ENCODE measurements at regions not wholly inside any gene's neighbourhood (a gene's known extent, or its start where the extent isn't known, plus 50 kb on each side); places are given as distances from the start of the nearest gene placed in this dataset.

- POLR2A ChIA-PET: no interaction called here
- in situ Hi-C loops (cut with MboI): no loop called here
- BruUV-seq (replicated peaks): no TSS peak
- TF ChIP-seq, protein P1, sequence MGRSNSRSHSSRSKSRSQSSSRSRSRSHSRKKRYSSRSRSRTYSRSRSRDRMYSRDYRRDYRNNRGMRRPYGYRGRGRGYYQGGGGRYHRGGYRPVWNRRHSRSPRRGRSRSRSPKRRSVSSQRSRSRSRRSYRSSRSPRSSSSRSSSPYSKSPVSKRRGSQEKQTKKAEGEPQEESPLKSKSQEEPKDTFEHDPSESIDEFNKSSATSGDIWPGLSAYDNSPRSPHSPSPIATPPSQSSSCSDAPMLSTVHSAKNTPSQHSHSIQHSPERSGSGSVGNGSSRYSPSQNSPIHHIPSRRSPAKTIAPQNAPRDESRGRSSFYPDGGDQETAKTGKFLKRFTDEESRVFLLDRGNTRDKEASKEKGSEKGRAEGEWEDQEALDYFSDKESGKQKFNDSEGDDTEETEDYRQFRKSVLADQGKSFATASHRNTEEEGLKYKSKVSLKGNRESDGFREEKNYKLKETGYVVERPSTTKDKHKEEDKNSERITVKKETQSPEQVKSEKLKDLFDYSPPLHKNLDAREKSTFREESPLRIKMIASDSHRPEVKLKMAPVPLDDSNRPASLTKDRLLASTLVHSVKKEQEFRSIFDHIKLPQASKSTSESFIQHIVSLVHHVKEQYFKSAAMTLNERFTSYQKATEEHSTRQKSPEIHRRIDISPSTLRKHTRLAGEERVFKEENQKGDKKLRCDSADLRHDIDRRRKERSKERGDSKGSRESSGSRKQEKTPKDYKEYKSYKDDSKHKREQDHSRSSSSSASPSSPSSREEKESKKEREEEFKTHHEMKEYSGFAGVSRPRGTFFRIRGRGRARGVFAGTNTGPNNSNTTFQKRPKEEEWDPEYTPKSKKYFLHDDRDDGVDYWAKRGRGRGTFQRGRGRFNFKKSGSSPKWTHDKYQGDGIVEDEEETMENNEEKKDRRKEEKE (IDR thresholded peaks at IDR 0.05): no peak
- TF ChIP-seq, protein P2, sequence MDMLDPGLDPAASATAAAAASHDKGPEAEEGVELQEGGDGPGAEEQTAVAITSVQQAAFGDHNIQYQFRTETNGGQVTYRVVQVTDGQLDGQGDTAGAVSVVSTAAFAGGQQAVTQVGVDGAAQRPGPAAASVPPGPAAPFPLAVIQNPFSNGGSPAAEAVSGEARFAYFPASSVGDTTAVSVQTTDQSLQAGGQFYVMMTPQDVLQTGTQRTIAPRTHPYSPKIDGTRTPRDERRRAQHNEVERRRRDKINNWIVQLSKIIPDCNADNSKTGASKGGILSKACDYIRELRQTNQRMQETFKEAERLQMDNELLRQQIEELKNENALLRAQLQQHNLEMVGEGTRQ (IDR thresholded peaks at IDR 0.05; ENCODE audit: borderline replicate concordance, low read depth, low read length): no peak
- no peak for TF ChIP-seq FOS (IDR thresholded peaks at IDR 0.05; ENCODE audit: borderline replicate concordance, extremely low read depth, insufficient read length)
- TF ChIP-seq CHD4 (IDR thresholded peaks at IDR 0.05): no peak
- TF ChIP-seq CEBPB (IDR thresholded peaks at IDR 0.05; ENCODE audit: borderline replicate concordance in 1 of 2, low read depth in 2 of 2, low read length in 2 of 2): no peak
- TF ChIP-seq NRF1 (conservative IDR thresholded peaks at IDR 0.05; ENCODE audit: low read depth, low read length): no peak
- no peak for TF ChIP-seq SREBF2 (IDR thresholded peaks at IDR 0.05; ENCODE audit: low read length)
- TF ChIP-seq IKZF2 (IDR thresholded peaks at IDR 0.05): no peak
- TF ChIP-seq RB1 (IDR thresholded peaks at IDR 0.05; ENCODE audit: borderline replicate concordance): no peak
- no peak for TF ChIP-seq YBX1 (IDR thresholded peaks at IDR 0.05)
- no peak for TF ChIP-seq DPF2 (IDR thresholded peaks at IDR 0.05)
- TF ChIP-seq RCOR1 (conservative IDR thresholded peaks at IDR 0.05; ENCODE audit: low read depth, low read length): no peak
- TF ChIP-seq, protein P3, sequence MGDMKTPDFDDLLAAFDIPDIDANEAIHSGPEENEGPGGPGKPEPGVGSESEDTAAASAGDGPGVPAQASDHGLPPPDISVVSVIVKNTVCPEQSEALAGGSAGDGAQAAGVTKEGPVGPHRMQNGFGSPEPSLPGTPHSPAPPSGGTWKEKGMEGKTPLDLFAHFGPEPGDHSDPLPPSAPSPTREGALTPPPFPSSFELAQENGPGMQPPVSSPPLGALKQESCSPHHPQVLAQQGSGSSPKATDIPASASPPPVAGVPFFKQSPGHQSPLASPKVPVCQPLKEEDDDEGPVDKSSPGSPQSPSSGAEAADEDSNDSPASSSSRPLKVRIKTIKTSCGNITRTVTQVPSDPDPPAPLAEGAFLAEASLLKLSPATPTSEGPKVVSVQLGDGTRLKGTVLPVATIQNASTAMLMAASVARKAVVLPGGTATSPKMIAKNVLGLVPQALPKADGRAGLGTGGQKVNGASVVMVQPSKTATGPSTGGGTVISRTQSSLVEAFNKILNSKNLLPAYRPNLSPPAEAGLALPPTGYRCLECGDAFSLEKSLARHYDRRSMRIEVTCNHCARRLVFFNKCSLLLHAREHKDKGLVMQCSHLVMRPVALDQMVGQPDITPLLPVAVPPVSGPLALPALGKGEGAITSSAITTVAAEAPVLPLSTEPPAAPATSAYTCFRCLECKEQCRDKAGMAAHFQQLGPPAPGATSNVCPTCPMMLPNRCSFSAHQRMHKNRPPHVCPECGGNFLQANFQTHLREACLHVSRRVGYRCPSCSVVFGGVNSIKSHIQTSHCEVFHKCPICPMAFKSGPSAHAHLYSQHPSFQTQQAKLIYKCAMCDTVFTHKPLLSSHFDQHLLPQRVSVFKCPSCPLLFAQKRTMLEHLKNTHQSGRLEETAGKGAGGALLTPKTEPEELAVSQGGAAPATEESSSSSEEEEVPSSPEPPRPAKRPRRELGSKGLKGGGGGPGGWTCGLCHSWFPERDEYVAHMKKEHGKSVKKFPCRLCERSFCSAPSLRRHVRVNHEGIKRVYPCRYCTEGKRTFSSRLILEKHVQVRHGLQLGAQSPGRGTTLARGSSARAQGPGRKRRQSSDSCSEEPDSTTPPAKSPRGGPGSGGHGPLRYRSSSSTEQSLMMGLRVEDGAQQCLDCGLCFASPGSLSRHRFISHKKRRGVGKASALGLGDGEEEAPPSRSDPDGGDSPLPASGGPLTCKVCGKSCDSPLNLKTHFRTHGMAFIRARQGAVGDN (IDR thresholded peaks at IDR 0.05): no peak
- DNase-seq (ENCODE audit: low read depth, low spot score) (no peak), ATAC-seq (no peak), FAIRE-seq (no peak)
- Histone ChIP-seq H3K79me2 (ENCODE audit: control insufficient read depth, insufficient read depth, low read length) (no peaks in the 10 kb centered on the region), H2AFZ (ENCODE audit: control insufficient read depth, low read depth, low read length) (no peak overlapping the region), H3K9ac (ENCODE audit: control insufficient read depth, insufficient read depth, low read length) (no peak overlapping the region), H3K36me3 (ENCODE audit: control insufficient read depth in 2 of 2, insufficient read depth in 2 of 2, low read length in 1 of 2) (no peaks in the 10 kb centered on the region), H3K27ac (ENCODE audit: control insufficient read depth, insufficient read depth) (no peak overlapping the region), H3K4me2 (ENCODE audit: control insufficient read depth, insufficient read depth) (no peak overlapping the region), H4K20me1 (ENCODE audit: control insufficient read depth, insufficient read depth) (no peaks in the 10 kb centered on the region), H3K9me3 (replicated peaks; ENCODE audit: control insufficient read depth, insufficient read depth, low read length) (no peaks in the 10 kb centered on the region), H3K4me1 (ENCODE audit: control insufficient read depth, insufficient read depth, low read length) (no peaks in the 10 kb centered on the region), H3K27me3 (replicated peaks in 1 of 2; ENCODE audit: control insufficient read depth in 2 of 2, insufficient read depth in 2 of 2, low read length in 1 of 2) (no peaks in the 10 kb centered on the region), H3K4me3 (no peak overlapping the region)
- intact Hi-C loops (cut with micrococcal nuclease; ENCODE audit: unreplicated experiment): no loop called here
- WGBS (ENCODE audit: insufficient coverage, insufficient replicate concordance, low lambda C conversion rate, missing lambda C conversion rate): 0% methylated on average over 1 of the region's 1 CpG
- RAD21 ChIA-PET (ENCODE audit: unreplicated experiment): no interaction called here
- SMC1A ChIA-PET (ENCODE audit: uncharacterized antibody, unreplicated experiment): interaction anchor here (0.8 to 1.0 kb wide), 2 partner anchors 14 to 23 kb away, joined by 4 read pairs; no protein-coding TSS in a partner anchor
- CTCF ChIA-PET: no interaction called here
Measured at GRCh38 chr5:92544596-92544995, 1036.4 kb downstream of the NR2F1-AS1 start.

Data from GM12878 (cell line).